ENCODE measurements at regions not wholly inside any gene's neighbourhood (a gene's known extent, or its start where the extent isn't known, plus 50 kb on each side); places are given as distances from the start of the nearest gene placed in this dataset.

DNA sequence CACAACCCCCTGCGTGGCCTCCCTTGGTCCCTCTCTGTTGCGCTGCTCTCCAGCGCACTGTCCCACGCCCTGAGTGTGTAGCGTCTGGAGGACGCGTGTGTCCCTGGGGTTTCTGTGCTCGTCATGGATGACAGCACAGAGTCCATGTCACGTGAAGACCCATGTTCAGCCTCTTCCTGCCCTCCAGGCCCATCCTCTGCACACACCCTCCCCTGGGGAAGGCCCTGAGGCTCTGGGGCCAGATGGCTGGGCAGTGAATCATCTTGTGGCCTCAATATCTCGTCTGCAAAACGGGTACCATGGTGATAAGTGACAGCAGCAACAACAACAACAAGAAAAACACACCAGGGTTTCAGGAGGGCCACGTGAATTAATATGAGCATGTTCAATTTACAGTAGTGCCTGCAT lies 71.5 kb upstream of the ARHGEF7 start:
- H3K9me3 ChIP-seq: no peaks in the 10 kb centered on the region
- H3K27me3 ChIP-seq: peaks cover 0 to 3% of the 10 kb centered on the region in 2 donors
- H3K4me1 ChIP-seq: peaks cover 0 to 13% (median 3%) of the 10 kb centered on the region in 4 donors
- DNase-seq: no peak
- TF ChIP-seq, protein P1, sequence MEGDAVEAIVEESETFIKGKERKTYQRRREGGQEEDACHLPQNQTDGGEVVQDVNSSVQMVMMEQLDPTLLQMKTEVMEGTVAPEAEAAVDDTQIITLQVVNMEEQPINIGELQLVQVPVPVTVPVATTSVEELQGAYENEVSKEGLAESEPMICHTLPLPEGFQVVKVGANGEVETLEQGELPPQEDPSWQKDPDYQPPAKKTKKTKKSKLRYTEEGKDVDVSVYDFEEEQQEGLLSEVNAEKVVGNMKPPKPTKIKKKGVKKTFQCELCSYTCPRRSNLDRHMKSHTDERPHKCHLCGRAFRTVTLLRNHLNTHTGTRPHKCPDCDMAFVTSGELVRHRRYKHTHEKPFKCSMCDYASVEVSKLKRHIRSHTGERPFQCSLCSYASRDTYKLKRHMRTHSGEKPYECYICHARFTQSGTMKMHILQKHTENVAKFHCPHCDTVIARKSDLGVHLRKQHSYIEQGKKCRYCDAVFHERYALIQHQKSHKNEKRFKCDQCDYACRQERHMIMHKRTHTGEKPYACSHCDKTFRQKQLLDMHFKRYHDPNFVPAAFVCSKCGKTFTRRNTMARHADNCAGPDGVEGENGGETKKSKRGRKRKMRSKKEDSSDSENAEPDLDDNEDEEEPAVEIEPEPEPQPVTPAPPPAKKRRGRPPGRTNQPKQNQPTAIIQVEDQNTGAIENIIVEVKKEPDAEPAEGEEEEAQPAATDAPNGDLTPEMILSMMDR (IDR thresholded peaks at IDR 0.05): no peak
- no peak overlapping the region for H3K27ac ChIP-seq
- no peaks in the 10 kb centered on the region for H3K36me3 ChIP-seq
- H3K4me3 ChIP-seq: no peak overlapping the region
- intact Hi-C loops (cut with DNase I; ENCODE audit: low total_unique reads): no loop called here

DNA sequence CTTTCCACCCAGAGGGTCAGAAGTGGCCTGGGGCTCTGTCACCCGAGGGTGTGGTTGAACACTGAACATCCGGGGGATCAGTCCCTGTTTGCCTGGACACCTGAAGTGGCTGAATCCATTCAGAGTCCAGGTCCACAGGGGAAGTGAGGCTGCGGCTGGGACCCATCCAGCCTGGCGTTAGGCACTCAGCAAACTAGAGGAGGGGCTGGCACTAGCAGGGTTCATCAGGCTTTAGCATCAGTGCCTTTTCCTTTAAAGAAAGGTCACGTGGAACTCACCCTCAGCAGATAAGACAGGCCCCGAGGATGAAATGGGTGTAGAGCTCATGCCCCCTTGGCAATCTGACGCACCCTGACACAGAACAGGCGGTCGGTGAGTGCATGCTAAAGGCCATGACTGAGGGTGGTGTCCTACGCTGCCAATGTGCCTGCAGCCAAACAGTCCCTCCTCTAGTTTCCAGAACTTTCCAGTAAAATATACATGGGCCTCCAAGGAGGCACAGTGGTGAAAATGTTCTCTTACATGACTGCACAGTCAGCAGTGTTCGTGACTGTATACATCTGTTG lies 72.4 kb upstream of the ARHGEF7 start:
- no peak for DNase-seq
- peaks cover 0 to 3% of the 10 kb centered on the region in 2 donors for H3K27me3 ChIP-seq
- no peaks in the 10 kb centered on the region for H3K9me3 ChIP-seq
- no peaks in the 10 kb centered on the region for H3K36me3 ChIP-seq
- intact Hi-C loops (cut with DNase I; ENCODE audit: low total_unique reads): no loop called here
- no peak overlapping the region for H3K4me3 ChIP-seq
- H3K27ac ChIP-seq: no peak overlapping the region
- peaks cover 0 to 13% (median 3%) of the 10 kb centered on the region in 4 donors for H3K4me1 ChIP-seq
- TF ChIP-seq, protein P1 (IDR thresholded peaks at IDR 0.05): no peak

DNA sequence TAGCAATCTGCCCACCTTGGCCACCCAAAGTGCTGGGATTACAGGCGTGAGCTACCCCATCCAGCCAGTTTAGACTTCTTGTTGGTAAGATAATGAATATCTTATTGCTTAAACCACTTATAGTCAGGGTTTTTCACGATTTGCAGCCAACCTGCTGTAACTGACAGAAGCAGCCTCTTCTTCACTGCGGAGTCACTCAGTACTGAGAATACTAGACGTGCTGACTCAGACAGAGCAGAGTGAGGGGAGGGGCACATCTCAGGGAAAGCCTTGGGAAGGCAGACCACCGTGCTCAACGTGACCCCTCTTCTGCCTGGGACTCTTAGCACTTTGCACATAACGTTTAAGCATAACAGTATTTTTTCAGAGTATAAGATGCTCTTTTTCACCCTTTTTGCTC lies 74.3 kb upstream of the ARHGEF7 start:
- TF ChIP-seq, protein P1 (IDR thresholded peaks at IDR 0.05): no peak
- H3K4me1 ChIP-seq: no peaks in the 10 kb centered on the region
- peaks cover 0 to 3% of the 10 kb centered on the region in 2 donors for H3K27me3 ChIP-seq
- H3K36me3 ChIP-seq: no peaks in the 10 kb centered on the region
- no peak overlapping the region for H3K4me3 ChIP-seq
- H3K9me3 ChIP-seq: no peaks in the 10 kb centered on the region
- no peak for DNase-seq
- H3K27ac ChIP-seq: no peak overlapping the region
- intact Hi-C loops (cut with DNase I; ENCODE audit: low total_unique reads): no loop called here

DNA sequence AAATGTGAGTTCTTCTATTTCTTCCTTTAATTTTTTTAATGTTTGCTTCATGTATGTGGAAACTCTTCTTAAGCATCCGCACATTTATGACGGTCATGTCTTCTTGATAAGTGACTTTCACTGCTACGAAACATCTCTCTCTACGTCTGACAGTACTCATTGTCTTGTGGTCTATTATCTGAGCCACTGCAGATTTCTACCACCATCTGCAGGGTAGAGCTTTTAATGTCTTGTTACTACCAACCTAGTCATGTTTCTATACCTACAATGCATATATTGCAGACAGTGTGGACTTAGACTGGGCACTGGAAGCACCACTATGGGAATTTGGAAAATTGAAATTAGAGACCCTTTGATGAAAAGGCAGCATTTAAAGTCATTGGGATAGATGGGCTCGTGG lies 75.4 kb upstream of the ARHGEF7 start:
- Histone ChIP-seq H3K4me1 (no peaks in the 10 kb centered on the region), H3K9me3 (no peaks in the 10 kb centered on the region), H3K36me3 (no peaks in the 10 kb centered on the region), H3K27me3 (peaks cover 0 to 3% of the 10 kb centered on the region in 2 donors), H3K27ac (no peak overlapping the region), H3K4me3 (no peak overlapping the region)
- TF ChIP-seq, protein P1 (IDR thresholded peaks at IDR 0.05): no peak
- intact Hi-C loops (cut with DNase I; ENCODE audit: low total_unique reads): no loop called here
- DNase-seq: no peak

DNA sequence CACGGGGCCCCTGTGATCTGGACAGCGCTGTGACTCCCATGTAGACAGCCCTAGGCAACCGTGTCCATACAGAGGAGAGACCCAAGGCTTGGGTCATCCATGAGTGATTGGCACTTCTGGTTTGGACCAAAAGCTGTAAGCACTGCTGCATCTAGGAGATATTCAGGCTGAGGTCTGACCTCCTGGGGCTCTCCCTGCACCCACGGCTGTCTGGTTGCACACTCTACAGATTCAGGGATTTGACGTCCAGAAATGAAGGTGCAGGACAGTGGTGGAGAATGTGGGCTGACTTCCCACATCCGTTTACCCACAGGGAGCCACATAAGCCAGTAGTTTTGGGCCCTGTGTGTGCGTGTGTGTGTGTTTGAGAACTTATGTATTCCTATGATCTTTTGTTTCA lies 76.2 kb upstream of the ARHGEF7 start:
- H3K4me3 ChIP-seq: no peak overlapping the region
- no peak overlapping the region for H3K27ac ChIP-seq
- no peaks in the 10 kb centered on the region for H3K9me3 ChIP-seq
- no peak for DNase-seq
- TF ChIP-seq, protein P1 (IDR thresholded peaks at IDR 0.05): no peak
- peaks cover 0 to 3% of the 10 kb centered on the region in 2 donors for H3K27me3 ChIP-seq
- intact Hi-C loops (cut with DNase I; ENCODE audit: low total_unique reads): no loop called here
- H3K4me1 ChIP-seq: no peaks in the 10 kb centered on the region
- H3K36me3 ChIP-seq: no peaks in the 10 kb centered on the region

DNA sequence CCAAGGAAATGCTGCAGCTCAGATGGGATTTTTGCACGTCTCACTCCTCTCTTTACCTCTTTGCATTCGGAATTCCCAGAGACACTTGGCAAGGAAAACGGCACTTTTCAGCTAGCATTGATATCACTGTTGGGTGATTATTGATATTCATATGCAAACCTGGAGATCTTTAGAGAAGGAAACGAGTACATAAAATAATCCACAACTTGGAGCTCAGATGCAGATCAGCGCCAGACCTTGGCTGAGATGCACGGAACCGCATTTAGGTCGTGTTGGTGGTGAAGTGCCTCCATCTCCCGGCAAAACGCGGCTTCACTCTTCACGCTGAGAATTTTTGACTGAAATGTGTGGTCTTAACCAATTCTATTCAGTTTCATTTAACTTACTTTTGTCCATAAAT lies 77.2 kb upstream of the ARHGEF7 start:
- intact Hi-C loops (cut with DNase I; ENCODE audit: low total_unique reads): no loop called here
- H3K9me3 ChIP-seq: no peaks in the 10 kb centered on the region
- H3K4me3 ChIP-seq: no peak overlapping the region
- peaks cover 0 to 3% of the 10 kb centered on the region in 2 donors for H3K27me3 ChIP-seq
- no peaks in the 10 kb centered on the region for H3K4me1 ChIP-seq
- no peak overlapping the region for H3K27ac ChIP-seq
- no peaks in the 10 kb centered on the region for H3K36me3 ChIP-seq
- no peak for DNase-seq
- TF ChIP-seq, protein P1 (IDR thresholded peaks at IDR 0.05): no peak

All from tibial artery (tissue), 4 donors.